HG03354 (cell line): ENCODE measurements at regions not wholly inside any gene's neighbourhood (a gene's known extent, or its start where the extent isn't known, plus 50 kb on each side); places are given as distances from the start of the nearest gene placed in this dataset.

Experiments
- ATAC-seq: cut with Tn5 transposase; IDR thresholded peaks from one replicate; pipeline ENCODE4 v1.9.1; 2021; ENCODE audit warnings: mild to moderate bottlenecking; ENCODE audit not compliant: unreplicated experiment, poor library complexity, severe bottlenecking

- ATAC-seq, result no peak
Observed at GRCh38 chr6:163904186-163904585, 489.7 kb downstream of the QKI start.

- ATAC-seq, result no peak
Observed at GRCh38 chr6:163903541-163903940, 489.0 kb downstream of the QKI start.

- no peak for ATAC-seq
Observed at GRCh38 chr6:163902993-163903392, 488.5 kb downstream of the QKI start.

GRCh38 chr6:163901681-163902080, 487.2 kb downstream of the QKI start:
- ATAC-seq, result no peak

GRCh38 chr6:163900570-163900969, 486.1 kb downstream of the QKI start:
- ATAC-seq, result no peak

GRCh38 chr6:163897669-163898068, 483.2 kb downstream of the QKI start:
- ATAC-seq, result no peak

- ATAC-seq, result no peak
Observed at GRCh38 chr6:163897030-163897429, 482.5 kb downstream of the QKI start.

- ATAC-seq, result no peak
Observed at GRCh38 chr6:163895162-163895561, 480.6 kb downstream of the QKI start.

GRCh38 chr6:163893609-163894189, 479.2 kb downstream of the QKI start:
- no peak for ATAC-seq

- ATAC-seq, result no peak
Observed at GRCh38 chr6:163892824-163893561, 478.5 kb downstream of the QKI start.

GRCh38 chr6:163889904-163890514, 475.5 kb downstream of the QKI start:
- ATAC-seq, result no peak

GRCh38 chr6:163888030-163888819, 473.7 kb downstream of the QKI start:
- no peak for ATAC-seq

- ATAC-seq, result no peak
Observed at GRCh38 chr6:163886428-163886827, 471.9 kb downstream of the QKI start.

- no peak for ATAC-seq
Observed at GRCh38 chr6:163883984-163884383, 469.5 kb downstream of the QKI start.

- no peak for ATAC-seq
Observed at GRCh38 chr6:163878698-163879097, 464.2 kb downstream of the QKI start.

GRCh38 chr6:163877877-163878639, 463.5 kb downstream of the QKI start:
- no peak for ATAC-seq

- no peak for ATAC-seq
Observed at GRCh38 chr6:163876391-163876790, 461.9 kb downstream of the QKI start.

GRCh38 chr6:163874784-163875183, 460.3 kb downstream of the QKI start:
- ATAC-seq, result no peak

- no peak for ATAC-seq
Observed at GRCh38 chr6:163872335-163872734, 457.8 kb downstream of the QKI start.

GRCh38 chr6:163871616-163872015, 457.1 kb downstream of the QKI start:
- ATAC-seq, result no peak
